NCI-H128 (cell line): ENCODE measurements at regions not wholly inside any gene's neighbourhood (a gene's known extent, or its start where the extent isn't known, plus 50 kb on each side); places are given as distances from the start of the nearest gene placed in this dataset.
"Not testable (repeated sequence)": the region's sequence is repeated elsewhere in the genome, so short reads cannot be mapped to it uniquely, and the experiment has no call there.

Experiments
- DNase-seq: peaks from one replicate; lab custom pipeline; 2025; ENCODE audit not compliant: unreplicated experiment; lab: John Stamatoyannopoulos, UW

- no peak for DNase-seq
Observed at GRCh38 chr2:61632276-61633169, 94.4 kb upstream of the XPO1 start.

DNA sequence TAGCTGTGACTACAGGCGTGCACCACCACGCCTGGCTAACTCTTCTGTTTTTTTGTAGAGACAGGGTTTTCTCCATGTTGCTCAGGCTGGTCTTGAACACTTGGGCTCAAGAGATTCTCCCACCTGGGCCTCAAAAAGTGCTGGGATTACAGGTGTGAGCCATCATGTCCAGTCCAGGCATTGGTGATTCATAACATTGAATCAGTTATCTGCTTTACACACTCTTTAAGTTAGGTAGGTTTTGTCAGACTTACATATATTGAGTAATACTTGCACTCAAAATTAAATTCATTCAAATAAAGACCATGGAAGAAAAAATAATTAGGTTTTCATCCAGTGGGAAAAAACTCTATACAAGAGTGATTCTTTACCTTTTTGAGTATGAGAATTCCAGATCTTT lies 93.2 kb upstream of the XPO1 start:
- DNase-seq, result no peak

GRCh38 chr2:61626827-61627226 lies 88.7 kb upstream of the XPO1 start:
- no peak for DNase-seq

GRCh38 chr2:61623747-61624146 lies 85.6 kb upstream of the XPO1 start:
- no peak for DNase-seq

DNA sequence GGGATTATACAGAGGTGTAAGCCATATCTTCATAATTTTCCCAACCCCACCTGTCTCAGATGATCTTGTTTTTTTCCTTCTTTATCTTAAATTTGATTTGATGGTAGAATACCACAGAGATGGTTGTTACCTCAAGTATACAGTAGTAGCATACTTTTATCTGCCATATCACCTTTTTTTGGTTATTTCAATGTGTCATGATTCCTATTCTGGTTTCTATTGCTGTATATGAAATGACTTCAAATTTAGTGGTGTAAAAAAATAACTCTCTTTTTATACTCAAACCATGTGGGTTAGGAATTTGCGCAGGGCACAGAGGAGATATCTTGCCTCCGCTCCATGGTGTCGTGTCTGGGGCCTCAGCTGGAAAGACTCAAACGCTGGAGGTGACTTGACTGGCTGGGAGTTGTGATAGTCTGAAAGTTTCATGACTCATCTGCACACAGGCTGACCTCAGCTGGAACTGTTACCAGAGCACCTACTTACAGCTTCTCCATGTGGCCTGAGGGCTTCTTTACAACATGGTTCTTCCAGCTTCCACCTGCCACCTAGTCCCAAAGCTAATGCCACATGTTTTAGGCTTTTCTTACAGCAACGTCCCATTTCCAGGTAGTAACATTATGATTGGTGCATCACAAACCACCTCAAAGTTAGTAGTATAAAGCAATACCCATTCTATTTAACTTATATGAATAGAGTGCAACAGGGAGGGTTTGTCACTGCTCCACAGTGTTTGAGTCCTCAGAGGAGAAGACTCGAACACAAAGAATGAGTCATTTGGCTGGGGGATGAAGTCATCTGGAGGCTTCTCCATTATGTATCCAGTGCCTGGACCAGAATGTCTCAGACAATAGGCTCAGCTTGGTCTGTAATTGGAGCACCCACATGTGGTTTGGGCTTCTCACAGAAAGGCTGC lies 82.3 kb upstream of the XPO1 start:
- DNase-seq, result no peak

- no peak for DNase-seq
Observed at GRCh38 chr2:61619561-61619960, 81.4 kb upstream of the XPO1 start.

GRCh38 chr2:61617610-61618009 lies 79.5 kb upstream of the XPO1 start:
- DNase-seq, result no peak

GRCh38 chr2:61605245-61605644 lies 67.1 kb upstream of the XPO1 start:
- DNase-seq, result no peak

DNA sequence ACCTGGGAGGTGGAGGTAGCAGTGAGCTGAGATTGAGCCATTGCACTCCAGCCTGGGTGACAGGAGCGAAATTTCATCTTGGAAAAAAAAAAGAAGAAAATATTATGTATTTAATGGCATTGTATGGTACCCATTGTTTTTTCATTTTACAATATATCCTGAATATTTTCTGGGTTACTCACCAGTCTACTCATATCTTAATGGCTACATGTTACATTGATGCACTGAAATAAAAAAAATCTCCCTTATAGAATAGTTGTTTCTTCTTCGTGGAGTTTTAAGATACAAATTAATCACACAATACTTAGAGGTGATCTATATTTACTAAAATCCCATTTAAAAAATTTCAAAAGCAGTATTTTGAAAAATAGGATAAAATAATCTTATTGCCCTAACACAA lies 66.3 kb upstream of the XPO1 start:
- DNase-seq, result no peak

GRCh38 chr2:61598515-61599156 lies 60.5 kb upstream of the XPO1 start:
- DNase-seq, result not testable (repeated sequence)

GRCh38 chr2:61597300-61598289 lies 59.4 kb upstream of the XPO1 start:
- DNase-seq, result no peak

DNA sequence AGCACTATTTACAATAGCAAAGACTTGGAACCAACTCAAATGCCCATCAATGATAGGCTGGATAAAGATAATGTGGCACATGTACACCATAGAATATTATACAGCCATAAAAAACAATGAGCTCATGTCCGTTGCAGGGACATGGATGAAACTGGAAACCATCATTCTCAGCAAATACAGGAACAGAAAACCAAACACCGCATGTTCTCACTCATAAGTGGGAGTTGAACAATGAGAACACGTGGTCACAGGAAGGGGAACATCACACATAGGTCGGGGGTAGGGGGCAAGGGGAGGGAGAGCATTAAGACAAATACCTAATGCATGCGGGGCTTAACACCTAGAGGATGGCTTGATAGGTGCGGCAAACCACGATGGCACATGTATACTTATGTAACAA lies 56.0 kb upstream of the XPO1 start:
- DNase-seq, result not testable (repeated sequence)

- DNase-seq, result not testable (repeated sequence)
Observed at GRCh38 chr2:61593648-61594047, 55.5 kb upstream of the XPO1 start.

GRCh38 chr2:61590214-61590613 lies 52.1 kb upstream of the XPO1 start:
- DNase-seq, result no peak

DNA sequence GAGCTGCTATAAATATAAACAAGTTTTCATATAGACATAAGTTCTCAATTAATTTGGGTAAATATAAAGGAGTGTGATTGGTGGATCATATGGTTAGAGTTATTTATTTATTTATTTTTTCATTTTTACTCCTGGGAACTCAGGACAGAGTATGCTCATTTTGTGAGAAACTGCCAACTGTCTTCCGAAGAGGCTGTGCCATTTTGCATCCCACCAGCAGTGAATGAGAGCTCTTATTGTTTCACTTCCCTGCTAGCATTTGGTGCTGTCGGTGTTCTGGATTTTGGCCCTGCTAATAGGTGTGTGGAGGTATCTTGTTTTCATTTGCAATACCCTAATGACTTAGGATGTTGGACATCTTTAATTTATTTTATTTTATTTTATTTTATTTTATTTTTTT lies 50.4 kb upstream of the XPO1 start:
- DNase-seq, result no peak
